ENCODE measurements at regions not wholly inside any gene's neighbourhood (a gene's known extent, or its start where the extent isn't known, plus 50 kb on each side); places are given as distances from the start of the nearest gene placed in this dataset.

GRCh38 chrX:149283853-149284252 lies 221.3 kb downstream of the IDS start:
- in situ Hi-C loops (cut with MboI; ENCODE audit: low sequenced_read_pairs, unreplicated experiment) = loop anchor here (25.0 kb wide), 1 partner anchor 1222 kb away; no protein-coding TSS in a partner anchor
- TF ChIP-seq CTCF (IDR thresholded peaks at IDR 0.05; ENCODE audit: borderline replicate concordance, control extremely low read depth, extremely low read depth, insufficient read depth, missing control alignments) = no peak

GRCh38 chrX:149282909-149283308 lies 222.2 kb downstream of the IDS start:
- no peak for DNase-seq (ENCODE audit: low spot score)
- no peak for TF ChIP-seq CTCF (IDR thresholded peaks at IDR 0.05; ENCODE audit: borderline replicate concordance, control extremely low read depth, extremely low read depth, insufficient read depth, missing control alignments)
- in situ Hi-C loops (cut with MboI; ENCODE audit: low sequenced_read_pairs, unreplicated experiment) = loop anchor here (25.0 kb wide), 1 partner anchor 1221 kb away; no protein-coding TSS in a partner anchor

More at GRCh38 chrX:149283853-149284252, 221.3 kb downstream of the IDS start:
- no peak for DNase-seq (ENCODE audit: low spot score)

- no peak for TF ChIP-seq CTCF (IDR thresholded peaks at IDR 0.05; ENCODE audit: borderline replicate concordance, control extremely low read depth, extremely low read depth, insufficient read depth, missing control alignments)
- in situ Hi-C loops (cut with MboI; ENCODE audit: low sequenced_read_pairs, unreplicated experiment) = loop anchor here (25.0 kb wide), 1 partner anchor 1218 kb away; no protein-coding TSS in a partner anchor
- DNase-seq (ENCODE audit: low spot score) = no peak
Observed at GRCh38 chrX:149280011-149280410, 225.1 kb downstream of the IDS start.

- in situ Hi-C loops (cut with MboI; ENCODE audit: low sequenced_read_pairs, unreplicated experiment) = loop anchor here (25.0 kb wide), 1 partner anchor 1214 kb away; no protein-coding TSS in a partner anchor
- no peak for TF ChIP-seq CTCF (IDR thresholded peaks at IDR 0.05; ENCODE audit: borderline replicate concordance, control extremely low read depth, extremely low read depth, insufficient read depth, missing control alignments)
- DNase-seq (ENCODE audit: low spot score) = no peak
Observed at GRCh38 chrX:149275836-149276235, 229.3 kb downstream of the IDS start.

- TF ChIP-seq CTCF (IDR thresholded peaks at IDR 0.05; ENCODE audit: borderline replicate concordance, control extremely low read depth, extremely low read depth, insufficient read depth, missing control alignments) = no peak
- in situ Hi-C loops (cut with MboI; ENCODE audit: low sequenced_read_pairs, unreplicated experiment) = loop anchor here (25.0 kb wide), 1 partner anchor 1212 kb away; no protein-coding TSS in a partner anchor
- no peak for DNase-seq (ENCODE audit: low spot score)
Observed at GRCh38 chrX:149274516-149275105, 230.5 kb downstream of the IDS start.

- no peak for DNase-seq (ENCODE audit: low spot score)
- no peak for TF ChIP-seq CTCF (IDR thresholded peaks at IDR 0.05; ENCODE audit: borderline replicate concordance, control extremely low read depth, extremely low read depth, insufficient read depth, missing control alignments)
- in situ Hi-C loops (cut with MboI; ENCODE audit: low sequenced_read_pairs, unreplicated experiment) = no loop called here
Observed at GRCh38 chrX:149272690-149273463, 232.2 kb downstream of the IDS start.
